A172 (cell line): ENCODE measurements at regions not wholly inside any gene's neighbourhood (a gene's known extent, or its start where the extent isn't known, plus 50 kb on each side); places are given as distances from the start of the nearest gene placed in this dataset.
A peak's percentile ranks its signal among the peaks of the same experiment; 100 is the strongest.
"Not testable (repeated sequence)": the region's sequence is repeated elsewhere in the genome, so short reads cannot be mapped to it uniquely, and the experiment has no call there.

Source experiments
- DNase-seq: peaks from one replicate; pipeline ENCODE4 v3.0.0-alpha.2; 2015; ENCODE audit warnings: low spot score

- peak; percentile 99 for DNase-seq
These were observed 144.6 kb upstream of the SPRED2 start for GRCh38 chr2:65576861-65577601.

GRCh38 chr2:65576278-65576677 is 143.9 kb upstream of the SPRED2 start:
- no peak for DNase-seq

DNA sequence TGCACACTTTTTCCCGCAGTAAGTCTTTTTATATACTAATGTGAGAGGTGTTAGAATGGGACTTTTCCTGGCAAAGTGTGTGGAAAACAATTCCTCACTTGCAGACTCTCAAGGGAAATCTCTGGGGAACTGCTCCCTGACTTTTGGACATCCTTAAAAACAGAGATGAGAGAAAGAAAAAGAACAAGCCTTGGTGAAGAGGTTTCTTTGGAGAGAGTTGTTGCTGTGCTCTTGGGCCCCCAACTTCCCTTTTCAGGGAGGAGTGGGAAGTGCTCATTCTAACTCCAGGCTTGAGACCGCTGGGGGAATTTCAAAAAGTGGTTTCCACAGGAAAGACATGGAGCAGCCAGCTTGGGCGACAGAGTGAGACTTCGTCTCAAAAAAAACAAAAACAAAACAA is 142.6 kb upstream of the SPRED2 start:
- DNase-seq = no peak

DNA sequence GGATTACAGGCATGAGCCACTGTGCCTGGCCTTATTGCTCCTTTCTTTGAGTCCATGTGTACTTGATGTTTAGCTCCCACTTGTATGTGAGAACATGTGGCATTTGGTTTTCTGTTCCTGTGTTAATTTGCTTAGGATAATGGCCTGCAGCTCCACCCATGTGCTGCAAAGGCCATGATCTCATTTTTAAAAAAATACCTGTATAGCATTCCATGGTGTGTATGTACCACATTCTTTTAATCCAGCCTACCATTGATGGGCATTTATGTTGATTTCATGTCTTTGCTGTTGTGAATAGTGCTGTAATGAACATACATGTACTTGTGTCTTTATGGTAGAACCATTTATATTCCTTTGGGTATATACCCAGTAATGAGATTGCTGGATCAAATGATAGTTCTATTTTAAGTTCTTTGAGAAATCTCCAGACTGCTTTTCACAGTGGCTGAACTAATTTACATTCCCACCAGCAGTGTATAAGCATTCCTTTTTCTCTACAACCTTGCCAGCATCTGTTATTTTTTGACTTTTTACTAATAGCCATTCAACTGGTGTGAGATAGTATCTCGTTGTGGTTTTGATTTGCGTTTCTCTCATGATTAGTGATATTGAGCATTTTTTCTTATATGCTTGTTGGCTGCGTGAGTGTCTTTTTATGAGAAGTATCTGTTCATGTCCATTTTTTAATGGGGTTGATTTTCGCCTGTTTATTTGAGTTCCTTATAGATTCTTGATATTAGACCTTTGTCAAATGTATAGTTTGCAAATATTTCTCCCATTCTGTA is 136.4 kb upstream of the SPRED2 start:
- DNase-seq = not testable (repeated sequence)

GRCh38 chr2:65566617-65567016 is 134.2 kb upstream of the SPRED2 start:
- peak; percentile 62 for DNase-seq

DNA sequence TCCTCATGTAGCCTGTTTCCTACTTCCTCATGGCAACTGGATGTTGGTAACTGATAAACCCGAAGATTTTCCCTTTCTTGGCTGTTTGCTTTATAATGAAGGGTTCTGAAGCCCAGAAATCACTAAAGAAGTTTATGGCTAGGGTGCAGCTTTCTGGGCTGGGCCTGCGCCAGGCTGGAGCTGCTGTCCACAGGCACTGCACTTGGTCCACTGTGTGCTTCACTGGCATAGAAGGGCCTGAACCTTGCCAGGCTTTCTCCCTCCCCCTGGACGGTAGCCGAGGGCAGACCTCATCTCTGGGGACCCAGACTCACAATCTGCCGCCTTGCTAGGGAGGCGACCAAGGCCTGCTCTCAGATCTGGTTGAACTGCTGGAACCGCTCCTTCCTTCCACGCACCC is 133.3 kb upstream of the SPRED2 start:
- DNase-seq = no peak

DNA sequence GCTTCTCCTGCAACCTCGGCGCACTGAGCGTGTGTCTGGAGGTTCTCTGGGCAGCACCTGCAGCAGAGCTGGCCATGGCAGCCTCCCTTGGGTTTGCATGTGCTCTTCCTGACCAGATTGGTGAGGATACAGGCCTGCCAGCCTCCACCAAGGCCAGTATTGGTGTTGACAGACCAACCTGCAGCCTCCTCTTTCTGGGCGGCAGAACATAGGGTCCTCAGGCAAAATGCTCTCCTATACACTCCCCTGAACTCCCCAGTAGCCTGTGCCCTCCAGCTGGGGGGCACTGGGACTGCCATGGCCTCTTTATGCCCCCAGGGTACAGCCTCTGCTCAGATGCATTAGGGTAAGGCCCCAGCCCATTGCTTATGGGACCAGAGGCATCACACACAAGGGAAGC is 131.9 kb upstream of the SPRED2 start:
- DNase-seq = no peak

DNA sequence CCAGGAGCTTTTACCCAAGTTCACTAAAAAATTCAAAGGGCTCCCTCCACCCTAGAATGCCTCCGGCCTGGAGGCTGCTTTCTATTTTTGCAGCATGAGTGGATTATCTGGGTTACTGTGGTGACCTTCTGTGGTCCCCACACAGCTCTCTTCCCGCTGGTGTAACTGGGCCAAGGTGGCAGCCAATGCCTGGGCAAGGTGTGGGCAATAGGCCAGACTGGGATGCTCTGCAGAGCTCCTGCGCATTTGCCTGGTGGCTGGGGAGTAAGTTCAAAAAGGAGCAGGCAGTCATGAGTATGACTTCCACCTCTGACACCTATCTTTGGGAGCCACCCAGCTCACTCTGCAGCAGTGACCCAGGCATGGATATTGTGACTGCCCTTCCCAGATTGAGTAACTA is 130.5 kb upstream of the SPRED2 start:
- no peak for DNase-seq

- no peak for DNase-seq
These were observed 126.3 kb upstream of the SPRED2 start for GRCh38 chr2:65558743-65559142.

DNA sequence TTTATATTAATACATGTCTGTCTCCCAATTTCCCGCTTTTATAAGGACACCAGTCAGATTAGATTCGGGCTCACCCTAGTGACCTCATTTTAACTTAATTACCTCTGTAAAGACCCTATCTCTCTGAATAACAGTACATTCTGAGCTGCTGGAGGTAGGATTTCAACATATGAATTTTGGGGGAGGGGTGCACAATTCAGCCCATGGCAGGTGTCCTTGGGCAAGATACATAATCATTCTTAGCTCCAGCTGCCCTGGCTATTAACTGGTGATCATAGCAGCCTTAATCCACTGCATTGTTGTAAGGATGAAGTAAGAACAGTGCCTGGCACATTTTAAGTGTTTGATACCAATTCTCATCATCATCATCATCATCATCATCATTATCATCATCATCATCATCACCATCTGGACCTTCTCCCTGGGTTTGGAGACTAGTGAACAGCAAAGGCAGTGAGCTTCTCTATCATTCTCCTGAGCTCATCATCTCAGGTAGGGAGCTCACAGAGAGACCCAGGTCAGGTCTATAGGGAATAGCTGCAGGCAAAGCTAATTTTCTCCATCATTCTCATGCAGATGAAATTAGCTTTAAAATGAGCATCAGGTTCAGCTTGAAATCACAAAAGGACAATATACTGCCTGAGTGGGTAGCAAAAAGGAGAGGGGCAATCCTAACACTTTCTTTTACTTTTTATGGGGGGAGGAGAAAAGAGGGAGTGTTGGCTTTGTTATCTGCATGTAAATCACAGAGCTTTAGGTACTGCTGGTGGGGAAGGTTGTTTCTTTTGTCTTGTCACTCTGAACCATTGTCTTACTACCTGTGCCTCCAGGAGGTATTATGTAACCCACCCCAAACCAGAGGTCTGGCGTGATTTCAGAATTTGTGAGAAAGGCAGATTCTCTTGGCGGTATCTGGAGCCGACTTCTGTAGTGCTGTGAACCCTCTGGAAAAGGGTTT is 125.5 kb upstream of the SPRED2 start:
- no peak for DNase-seq

GRCh38 chr2:65554765-65555591 is 122.6 kb upstream of the SPRED2 start:
- peak; percentile 97 for DNase-seq

DNA sequence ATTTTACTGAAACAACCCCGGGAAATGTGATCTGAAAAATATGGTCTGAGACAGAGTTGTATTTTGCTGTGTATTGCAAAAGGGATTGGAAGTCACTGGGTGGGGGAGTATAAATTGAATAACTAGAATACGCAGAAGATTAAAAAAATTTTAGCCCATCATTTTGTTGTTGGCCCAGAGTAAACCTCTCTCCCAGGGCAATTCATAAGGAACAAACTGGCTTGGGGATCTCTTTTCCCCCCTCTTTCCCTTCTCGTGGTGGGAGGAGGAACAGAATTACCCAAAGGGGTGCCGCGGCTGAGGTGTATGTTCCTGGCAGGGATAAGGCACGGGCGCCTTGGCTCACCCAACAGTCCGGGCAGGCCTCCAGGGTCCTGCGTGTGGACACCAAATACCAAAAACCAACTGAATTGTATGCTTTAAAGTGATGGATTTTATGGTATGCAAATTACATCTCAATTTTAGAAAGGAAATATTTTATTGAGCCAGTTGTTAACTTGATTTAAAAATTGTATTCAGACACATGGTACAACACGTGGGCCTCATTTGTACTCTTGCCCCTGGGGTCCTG is 121.2 kb upstream of the SPRED2 start:
- no peak for DNase-seq

DNA sequence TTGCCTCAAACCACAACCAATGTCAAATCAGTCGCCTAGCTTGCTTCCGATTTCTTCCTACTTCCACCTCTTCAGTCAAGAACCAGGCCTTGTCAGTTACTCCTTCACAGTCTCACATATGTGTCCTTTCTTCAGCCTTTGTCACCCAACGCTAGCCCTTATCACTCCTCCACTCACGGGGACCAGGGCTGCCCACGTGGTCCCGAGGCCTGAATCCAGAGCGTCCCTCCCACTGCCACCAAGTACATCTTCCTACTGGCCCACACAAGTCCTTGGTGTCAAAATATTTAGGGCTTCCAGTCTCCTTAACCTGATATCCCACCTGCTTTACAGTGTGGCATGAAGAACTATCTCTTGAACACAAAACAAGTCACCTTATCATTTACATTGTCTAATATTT is 119.1 kb upstream of the SPRED2 start:
- no peak for DNase-seq

- no peak for DNase-seq
These were observed 117.8 kb upstream of the SPRED2 start for GRCh38 chr2:65550246-65550645.

GRCh38 chr2:65549631-65550030 is 117.2 kb upstream of the SPRED2 start:
- DNase-seq = no peak

GRCh38 chr2:65549257-65549627 is 116.8 kb upstream of the SPRED2 start:
- no peak for DNase-seq

DNA sequence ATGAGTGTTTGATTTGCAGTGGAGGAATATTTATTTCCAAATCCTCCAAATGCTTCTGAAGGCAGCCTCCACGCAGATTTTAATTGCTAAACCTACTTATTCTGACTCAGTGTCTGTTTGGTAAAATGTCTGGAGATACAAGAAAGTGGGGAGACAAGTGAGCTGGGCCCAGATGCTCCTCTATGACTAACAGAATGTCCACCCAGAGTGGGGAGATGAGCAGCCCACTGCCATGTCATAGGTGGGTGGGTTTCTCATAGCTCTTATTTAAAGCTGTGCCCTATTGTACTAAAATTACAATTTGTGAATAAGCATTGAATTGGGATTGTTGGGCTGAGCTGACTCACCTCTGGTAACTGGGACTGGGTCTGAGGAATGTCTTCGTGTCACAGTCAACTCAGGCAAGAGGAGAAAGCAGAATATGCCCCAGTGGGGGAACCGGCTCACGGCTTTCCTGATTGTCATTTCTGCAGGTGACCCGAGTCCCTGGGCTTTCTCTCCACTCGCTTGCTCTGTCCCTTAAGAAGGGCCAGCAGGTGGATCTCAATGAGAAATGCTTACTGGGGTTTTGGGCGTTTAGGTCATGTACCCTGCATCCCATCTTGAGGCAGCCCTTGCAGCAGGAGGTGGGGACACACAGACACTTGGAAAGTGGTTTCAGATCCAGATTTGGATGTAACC is 116.3 kb upstream of the SPRED2 start:
- no peak for DNase-seq

- DNase-seq = no peak
These were observed 115.7 kb upstream of the SPRED2 start for GRCh38 chr2:65548064-65548463.

- DNase-seq = peak; percentile 81
These were observed 113.7 kb upstream of the SPRED2 start for GRCh38 chr2:65545837-65546805.
